ENCODE measurements at regions not wholly inside any gene's neighbourhood (a gene's known extent, or its start where the extent isn't known, plus 50 kb on each side); places are given as distances from the start of the nearest gene placed in this dataset.

GRCh38 chr20:22052025-22052650 is 346.7 kb downstream of the PAX1 start:
- TF ChIP-seq POLR2AphosphoS5 (IDR thresholded peaks at IDR 0.05) (no peak), CTCF (IDR thresholded peaks at IDR 0.05) (no peak)
